ENCODE measurements at regions not wholly inside any gene's neighbourhood (a gene's known extent, or its start where the extent isn't known, plus 50 kb on each side); places are given as distances from the start of the nearest gene placed in this dataset.
"Not testable (repeated sequence)": the region's sequence is repeated elsewhere in the genome, so short reads cannot be mapped to it uniquely, and the experiment has no call there.

GRCh38 chr12:84035766-84036165, 876.8 kb downstream of the SLC6A15 start:
- Histone ChIP-seq H3K36me3 (no peaks in the 10 kb centered on the region), H3K79me2 (ENCODE audit: low read depth) (no peaks in the 10 kb centered on the region), H3K9ac (no peak overlapping the region), H2AFZ (replicated peaks) (no peak overlapping the region), H3K4me3 (no peak overlapping the region), H3K9me3 (ENCODE audit: low read depth) (no peaks in the 10 kb centered on the region), H3F3A (ENCODE audit: low read depth) (peaks cover 17% of the 10 kb centered on the region), H4K20me1 (ENCODE audit: low read depth) (no peaks in the 10 kb centered on the region), H3K27ac (no peak overlapping the region), H3K4me1 (peaks cover 10% of the 10 kb centered on the region), H3K4me2 (no peak overlapping the region), H3K27me3 (peaks cover 4% of the 10 kb centered on the region)
- Mint-ChIP-seq H3K4me3 (no peak overlapping the region), H3K36me3 (no peaks in the 10 kb centered on the region), H3K4me1 (no peaks in the 10 kb centered on the region), H3K27me3 (ENCODE audit: insufficient read depth, low read depth) (no peaks in the 10 kb centered on the region), H3K9me3 (peaks cover 3% of the 10 kb centered on the region), H3K27ac (no peak overlapping the region)
- DNase-seq (ENCODE audit: low spot score) = no peak
- no peak for TF ChIP-seq EZH2 (IDR thresholded peaks at IDR 0.05)
- no peak for TF ChIP-seq CTCF (IDR thresholded peaks at IDR 0.05)

- Histone ChIP-seq H3K4me2 (no peak overlapping the region), H3K27me3 (peaks cover 4% of the 10 kb centered on the region), H3K36me3 (no peaks in the 10 kb centered on the region), H3K9ac (no peak overlapping the region), H4K20me1 (ENCODE audit: low read depth) (no peaks in the 10 kb centered on the region), H3K4me3 (no peak overlapping the region), H3K27ac (no peak overlapping the region), H3F3A (ENCODE audit: low read depth) (peaks cover 17% of the 10 kb centered on the region), H2AFZ (replicated peaks) (no peak overlapping the region), H3K4me1 (peaks cover 10% of the 10 kb centered on the region), H3K9me3 (ENCODE audit: low read depth) (no peaks in the 10 kb centered on the region), H3K79me2 (ENCODE audit: low read depth) (no peaks in the 10 kb centered on the region)
- no peak for DNase-seq (ENCODE audit: low spot score)
- no peak overlapping the region for H3K4me3 Mint-ChIP-seq
- H3K9me3 Mint-ChIP-seq = peaks cover 3% of the 10 kb centered on the region
- H3K27ac Mint-ChIP-seq = no peak overlapping the region
- TF ChIP-seq EZH2phosphoT487 (IDR thresholded peaks at IDR 0.05) (no peak), EZH2 (IDR thresholded peaks at IDR 0.05) (no peak), CTCF (IDR thresholded peaks at IDR 0.05) (no peak)
- no peaks in the 10 kb centered on the region for H3K4me1 Mint-ChIP-seq
- H3K36me3 Mint-ChIP-seq = no peaks in the 10 kb centered on the region
- H3K27me3 Mint-ChIP-seq (ENCODE audit: insufficient read depth, low read depth) = no peaks in the 10 kb centered on the region
Measured at GRCh38 chr12:84034871-84035270, 877.7 kb downstream of the SLC6A15 start.

- no peak overlapping the region for H3K4me3 ChIP-seq
- no peaks in the 10 kb centered on the region for H3K36me3 Mint-ChIP-seq
- H3K9ac ChIP-seq = no peak overlapping the region
- H3K9me3 ChIP-seq (ENCODE audit: low read depth) = no peaks in the 10 kb centered on the region
- no peak overlapping the region for H3K4me2 ChIP-seq
- H4K20me1 ChIP-seq (ENCODE audit: low read depth) = no peaks in the 10 kb centered on the region
- H3K27ac ChIP-seq = no peak overlapping the region
- TF ChIP-seq EZH2 (IDR thresholded peaks at IDR 0.05) (no peak), CTCF (IDR thresholded peaks at IDR 0.05) (no peak), EZH2phosphoT487 (IDR thresholded peaks at IDR 0.05) (no peak)
- H3K27ac Mint-ChIP-seq = no peak overlapping the region
- no peaks in the 10 kb centered on the region for H3K27me3 Mint-ChIP-seq (ENCODE audit: insufficient read depth, low read depth)
- no peak for DNase-seq (ENCODE audit: low spot score)
- no peaks in the 10 kb centered on the region for H3K27me3 ChIP-seq
- no peaks in the 10 kb centered on the region for H3K4me1 Mint-ChIP-seq
- no peak overlapping the region for H2AFZ ChIP-seq (replicated peaks)
- H3K9me3 Mint-ChIP-seq = peaks cover 3% of the 10 kb centered on the region
- peaks cover 7% of the 10 kb centered on the region for H3F3A ChIP-seq (ENCODE audit: low read depth)
- peaks cover 4% of the 10 kb centered on the region for H3K4me1 ChIP-seq
- H3K36me3 ChIP-seq = no peaks in the 10 kb centered on the region
- no peaks in the 10 kb centered on the region for H3K79me2 ChIP-seq (ENCODE audit: low read depth)
- H3K4me3 Mint-ChIP-seq = no peak overlapping the region
Measured at GRCh38 chr12:84033162-84033561, 879.4 kb downstream of the SLC6A15 start.

GRCh38 chr12:84018556-84019179, 893.9 kb downstream of the SLC6A15 start:
- not testable (repeated sequence) for H3K4me2 ChIP-seq; H3K27me3 ChIP-seq; H4K20me1 ChIP-seq (ENCODE audit: low read depth); H3K4me3 ChIP-seq; H3K27ac ChIP-seq; H3F3A ChIP-seq (ENCODE audit: low read depth); H3K27ac Mint-ChIP-seq; H3K27me3 Mint-ChIP-seq (ENCODE audit: insufficient read depth, low read depth); H3K9me3 ChIP-seq (ENCODE audit: low read depth); H3K9ac ChIP-seq; H3K36me3 Mint-ChIP-seq; H3K36me3 ChIP-seq; H3K79me2 ChIP-seq (ENCODE audit: low read depth); DNase-seq (ENCODE audit: low spot score); H3K4me1 Mint-ChIP-seq; H3K4me1 ChIP-seq; H3K4me3 Mint-ChIP-seq
- H2AFZ ChIP-seq (replicated peaks) = peak overlapping the region; percentile 58
- H3K9me3 Mint-ChIP-seq = peaks cover 12% of the 10 kb centered on the region

Measured in neural progenitor cell (in vitro differentiated cells).